VCaP (cell line): ENCODE measurements at regions not wholly inside any gene's neighbourhood (a gene's known extent, or its start where the extent isn't known, plus 50 kb on each side); places are given as distances from the start of the nearest gene placed in this dataset.

Experiments used
- H3K27ac ChIP-seq: fragments of 450-650 bp; 2 replicates; pipeline ENCODE4 v1.5.1; 2017
- CTCF ChIP-seq: fragments of 450-650 bp; conservative IDR thresholded peaks from 2 replicates; pipeline ENCODE4 v1.5.1; 2017; ENCODE audit warnings: mild to moderate bottlenecking, moderate library complexity

- TF ChIP-seq CTCF, result no peak
- no peak overlapping the region for H3K27ac ChIP-seq
Measured at GRCh38 chr6:47404435-47404834, 73.2 kb upstream of the CD2AP start.

GRCh38 chr6:47405273-47405672 lies 72.3 kb upstream of the CD2AP start:
- H3K27ac ChIP-seq, result no peak overlapping the region
- TF ChIP-seq CTCF, result no peak

- H3K27ac ChIP-seq, result no peak overlapping the region
- no peak for TF ChIP-seq CTCF
Measured at GRCh38 chr6:47407300-47408281, 70.0 kb upstream of the CD2AP start.

GRCh38 chr6:47413752-47414422 lies 63.7 kb upstream of the CD2AP start:
- peak; percentile 83 for TF ChIP-seq CTCF
- peak overlapping the region; percentile 65 for H3K27ac ChIP-seq

- H3K27ac ChIP-seq, result peak overlapping the region; percentile 65
- no peak for TF ChIP-seq CTCF
Measured at GRCh38 chr6:47414423-47415167, 63.0 kb upstream of the CD2AP start.

GRCh38 chr6:47416396-47417345 lies 60.9 kb upstream of the CD2AP start:
- H3K27ac ChIP-seq, result no peak overlapping the region
- no peak for TF ChIP-seq CTCF
